IMR-90 (cell line): ENCODE measurements at regions not wholly inside any gene's neighbourhood (a gene's known extent, or its start where the extent isn't known, plus 50 kb on each side); places are given as distances from the start of the nearest gene placed in this dataset.

Source experiments
- ATAC-seq: fragments of 200-7000 bp; cut with Tn5 transposase; 2 replicates; pipeline ENCODE4 v1.9.1; 2020; ENCODE audit warnings: low read depth, mild to moderate bottlenecking, moderate library complexity
- BruUV-seq: library from RNA; stranded (reverse); fragments of 400-500 nt; replicated peaks from 2 replicates; lab custom pipeline; 2021; lab: Mats Ljungman, UMichigan
- CTCF ChIA-PET: fragments of 300-600 bp; formaldehyde crosslinking; extraction: SDS; loops from one replicate; lab custom pipeline; 2021; ENCODE audit warnings: antibody characterized with exemption; lab: Yijun Ruan, JAX
- POLR2A ChIA-PET: fragments of 300-600 bp; sonication (Branson Sonifier 250); formaldehyde crosslinking; loops from one replicate; lab custom pipeline; 2022; ENCODE audit warnings: antibody characterized with exemption; ENCODE audit not compliant: unreplicated experiment; lab: Charles Lee
- DNase-seq: peaks from one replicate; pipeline ENCODE4 v3.0.0; 2013
- H2AFZ ChIP-seq: replicated peaks from 2 replicates; pipeline ENCODE3; 2013; ENCODE audit warnings: low read length, mild to moderate bottlenecking; ENCODE audit not compliant: poor library complexity
- H2AK5ac ChIP-seq: 2 replicates; pipeline ENCODE4 v1.6.1; 2013; ENCODE audit warnings: low read depth, low read length, inconsistent platforms
- H2AK9ac ChIP-seq: replicated peaks from 2 replicates; pipeline ENCODE3; 2013; ENCODE audit warnings: mild to moderate bottlenecking, low read depth, low read length, moderate library complexity; ENCODE audit not compliant: poor library complexity
- H2BK120ac ChIP-seq: 2 replicates; pipeline ENCODE4 v1.6.1; 2013; ENCODE audit warnings: low read depth, low read length, inconsistent platforms
- H2BK15ac ChIP-seq: 3 replicates; pipeline ENCODE4 v1.6.1; 2013; ENCODE audit warnings: low read depth, low read length, inconsistent platforms
- H2BK20ac ChIP-seq: 2 replicates; pipeline ENCODE4 v1.6.1; 2013; ENCODE audit warnings: low read depth, mild to moderate bottlenecking, inconsistent platforms, low read length, moderate library complexity
- H2BK5ac ChIP-seq: 2 replicates; pipeline ENCODE4 v1.6.1; 2013; ENCODE audit warnings: mild to moderate bottlenecking, low read depth, low read length, inconsistent platforms; ENCODE audit not compliant: poor library complexity, severe bottlenecking
- H3K14ac ChIP-seq: replicated peaks from 2 replicates; pipeline ENCODE4 v1.6.1; 2013; ENCODE audit warnings: low read depth, low read length, inconsistent platforms
- H3K18ac ChIP-seq: 2 replicates; pipeline ENCODE4 v1.6.1; 2013; ENCODE audit warnings: low read depth, low read length, control low read depth
- H3K23ac ChIP-seq: 2 replicates; pipeline ENCODE4 v1.6.1; 2013; ENCODE audit warnings: low read depth, low read length, inconsistent platforms
- H3K27ac ChIP-seq: 2 replicates; pipeline ENCODE4 v1.5.1; 2013; ENCODE audit warnings: mild to moderate bottlenecking, control low read depth, low read length; ENCODE audit not compliant: insufficient read depth
- H3K27me3 ChIP-seq: 2 replicates; pipeline ENCODE4 v1.6.1; 2013; ENCODE audit warnings: low read length; ENCODE audit not compliant: control insufficient read depth, insufficient read depth
- H3K36me3 ChIP-seq: 2 replicates; pipeline ENCODE4 v1.6.1; 2013; ENCODE audit warnings: low read length, mixed read lengths; ENCODE audit not compliant: control insufficient read depth, insufficient read depth
- H3K4ac ChIP-seq: 2 replicates; pipeline ENCODE4 v1.6.1; 2013; ENCODE audit warnings: low read depth, low read length, inconsistent platforms
- H3K4me1 ChIP-seq: 2 replicates; pipeline ENCODE4 v1.6.1; 2013; ENCODE audit warnings: low read length, mixed read lengths; ENCODE audit not compliant: control insufficient read depth, insufficient read depth
- H3K4me2 ChIP-seq: 2 replicates; pipeline ENCODE4 v1.6.1; 2013; ENCODE audit warnings: low read depth, mild to moderate bottlenecking, control low read depth, low read length, moderate library complexity
- H3K4me3 ChIP-seq: 2 replicates; pipeline ENCODE4 v1.5.1; 2013; ENCODE audit warnings: low read depth, mild to moderate bottlenecking, control low read depth, low read length, moderate library complexity; ENCODE audit not compliant: insufficient read depth
- H3K56ac ChIP-seq: 2 replicates; pipeline ENCODE4 v1.6.1; 2013; ENCODE audit warnings: low read length, inconsistent platforms; ENCODE audit not compliant: insufficient read depth; ENCODE audit errors: extremely low read depth
- H3K79me1 ChIP-seq, 2 experiments: 2 replicates each; pipeline ENCODE4 v1.6.1; 2013; ENCODE audit warnings: low read length in 2 of 2, inconsistent platforms in 1 of 2, low read depth in 1 of 2
- H3K9ac ChIP-seq: 2 replicates; pipeline ENCODE4 v1.6.1; 2013; ENCODE audit warnings: low read depth, low read length, control low read depth
- H3K9me1 ChIP-seq: 2 replicates; pipeline ENCODE4 v1.6.1; 2013; ENCODE audit warnings: low read length, inconsistent platforms; ENCODE audit not compliant: insufficient read depth
- H3K9me3 ChIP-seq: 2 replicates; pipeline ENCODE4 v1.6.1; 2013; ENCODE audit warnings: low read length; ENCODE audit not compliant: control insufficient read depth, insufficient read depth
- H4K20me1 ChIP-seq: 2 replicates; pipeline ENCODE4 v1.6.1; 2013; ENCODE audit warnings: low read length, inconsistent platforms; ENCODE audit not compliant: insufficient read depth
- H4K5ac ChIP-seq: 2 replicates; pipeline ENCODE4 v1.6.1; 2013; ENCODE audit warnings: mild to moderate bottlenecking, low read depth, low read length, control low read depth
- H4K8ac ChIP-seq, 2 experiments: 2 replicates each; pipeline ENCODE4 v1.6.1; 2013; ENCODE audit warnings: low read depth in 2 of 2, low read length in 2 of 2, control low read depth in 1 of 2, inconsistent platforms in 1 of 2
- H4K91ac ChIP-seq: 2 replicates; pipeline ENCODE4 v1.6.1; 2013; ENCODE audit warnings: low read depth, low read length, inconsistent platforms; ENCODE audit not compliant: insufficient read depth
- BHLHE40 ChIP-seq: fragments of 150-350 bp; IDR thresholded peaks from 2 replicates; pipeline ENCODE4 v1.6.1; 2016; ENCODE audit warnings: mild to moderate bottlenecking, low read depth, low read length
- CEBPB ChIP-seq: IDR thresholded peaks from 2 replicates; pipeline ENCODE4 v1.6.1; 2012; ENCODE audit warnings: low read depth, low read length, improper control_type of control experiment
- MAFK ChIP-seq: IDR thresholded peaks from 2 replicates; pipeline ENCODE4 v1.6.1; 2012; ENCODE audit warnings: low read depth, low read length, improper control_type of control experiment
- MAZ ChIP-seq: IDR thresholded peaks from 2 replicates; pipeline ENCODE4 v1.6.1; 2012; ENCODE audit warnings: low read depth, mild to moderate bottlenecking, low read length, improper control_type of control experiment, moderate library complexity, borderline replicate concordance
- RFX5 ChIP-seq: IDR thresholded peaks from 2 replicates; pipeline ENCODE4 v1.8.0; 2012; ENCODE audit warnings: low read depth, mild to moderate bottlenecking, low read length, moderate library complexity
- WGBS, 2 experiments: methylation state at CpG; one replicate each; pipeline versions ENCODE4 v1.1.5 to v1.1.7; 2013; ENCODE audit warnings: missing lambda C conversion rate in 2 of 2; ENCODE audit not compliant: insufficient read length in 1 of 2; ENCODE audit errors: extremely low coverage in 2 of 2; 5-methylcytosine and 5-hydroxymethylcytosine counted together
- dilution Hi-C: fragments of 300-500 bp; cut with HindIII; formaldehyde crosslinking; loops from one replicate; pipeline ENCODE4 v1.14.3; 2018; ENCODE audit warnings: low sequenced_read_pairs; ENCODE audit not compliant: unreplicated experiment
- in situ Hi-C: fragments of 300-500 bp; cut with MboI; formaldehyde crosslinking; loops from 3 replicates; pipeline ENCODE4 v1.14.3; 2019; ENCODE audit warnings: low sequenced_read_pairs, inconsistent platforms, mixed read lengths
- intact Hi-C: fragments of 100-400 bp; cut with micrococcal nuclease; formaldehyde crosslinking; loops from 2 replicates; pipeline ENCODE4 v1.10.0; 2022

GRCh38 chr10:78354101-78354500, 320.4 kb downstream of the RPS24 start:
- Histone ChIP-seq H2AFZ (no peak overlapping the region), H3K36me3 (no peaks in the 10 kb centered on the region), H4K5ac (no peak overlapping the region), H3K79me1 (no peaks in the 10 kb centered on the region), H3K56ac (no peak overlapping the region), H3K27me3 (peaks cover 55% of the 10 kb centered on the region), H3K23ac (no peak overlapping the region), H3K4ac (no peak overlapping the region), H3K4me2 (no peak overlapping the region), H2BK15ac (no peak overlapping the region), H3K4me1 (no peaks in the 10 kb centered on the region), H2AK9ac (no peak overlapping the region), H3K4me3 (no peak overlapping the region), H3K14ac (no peak overlapping the region), H3K9me1 (no peaks in the 10 kb centered on the region), H2BK5ac (no peak overlapping the region), H2BK20ac (no peak overlapping the region), H4K8ac (no peak overlapping the region), H2AK5ac (no peak overlapping the region), H4K91ac (no peak overlapping the region), H2BK120ac (no peak overlapping the region), H3K9ac (no peak overlapping the region), H3K27ac (no peak overlapping the region), H3K9me3 (no peaks in the 10 kb centered on the region), H4K20me1 (no peaks in the 10 kb centered on the region), H3K18ac (no peak overlapping the region)
- ChIA-PET CTCF (no interaction called here), POLR2A (no interaction called here)
- BruUV-seq = no TSS peak
- intact Hi-C loops = no loop called here
- 84% methylated on average over 5 of the region's 7 CpGs; no CpG with 5 or more reads in 1 of the 2 experiments for WGBS, 2 experiments
- dilution Hi-C loops = no loop called here
- no peak for TF ChIP-seq BHLHE40
- no peak for TF ChIP-seq MAFK
- TF ChIP-seq CEBPB = no peak
- no peak for TF ChIP-seq RFX5
- TF ChIP-seq MAZ = no peak
- in situ Hi-C loops = no loop called here
- ATAC-seq (no peak), DNase-seq (no peak)
